Liver (tissue), 8 donors: ENCODE measurements at regions not wholly inside any gene's neighbourhood (a gene's known extent, or its start where the extent isn't known, plus 50 kb on each side); places are given as distances from the start of the nearest gene placed in this dataset.

Experiments
- DNase-seq: peaks from one replicate; pipeline ENCODE4 v3.0.0-alpha.2; 2017; ENCODE audit warnings: low spot score
- H3K27ac ChIP-seq, 2 donors: one replicate each; pipeline ENCODE4 v1.7.0; 2013; ENCODE audit warnings: inconsistent platforms in 2 of 2, low read length in 2 of 2, control low read depth in 1 of 2, low read depth in 1 of 2, mild to moderate bottlenecking in 1 of 2
- H3K27me3 ChIP-seq, 4 donors: one replicate each; pipeline versions ENCODE4 v1.6.1 to v1.7.0; 2013; ENCODE audit warnings: low read length in 3 of 4, inconsistent platforms in 1 of 4, mild to moderate bottlenecking in 1 of 4, moderate library complexity in 1 of 4; ENCODE audit not compliant: control insufficient read depth in 4 of 4, insufficient read depth in 4 of 4
- H3K36me3 ChIP-seq, 4 donors: one replicate each; pipeline versions ENCODE4 v1.6.1 to v1.7.0; 2013; ENCODE audit warnings: low read length in 3 of 4, mild to moderate bottlenecking in 3 of 4, low read depth in 1 of 4, moderate library complexity in 1 of 4; ENCODE audit not compliant: control insufficient read depth in 4 of 4, insufficient read depth in 3 of 4
- H3K4me1 ChIP-seq, 4 donors: one replicate each; pipeline versions ENCODE4 v1.6.1 to v1.7.0; 2013; ENCODE audit warnings: low read length in 3 of 4, mild to moderate bottlenecking in 3 of 4, moderate library complexity in 1 of 4; ENCODE audit not compliant: control insufficient read depth in 4 of 4, insufficient read depth in 4 of 4
- H3K4me3 ChIP-seq, 3 donors: one replicate each; pipeline versions ENCODE4 v1.6.1 to v1.7.0; 2013; ENCODE audit warnings: low read length in 3 of 3, control low read depth in 1 of 3, low read depth in 1 of 3, mild to moderate bottlenecking in 1 of 3
- H3K9ac ChIP-seq, 2 donors: one replicate each; pipeline ENCODE4 v1.7.0; 2013; ENCODE audit warnings: low read length in 2 of 2, mild to moderate bottlenecking in 2 of 2, moderate library complexity in 2 of 2, control low read depth in 1 of 2, low read depth in 1 of 2
- H3K9me3 ChIP-seq, 4 donors: one replicate each; pipeline versions ENCODE4 v1.6.1 to v1.7.0; 2013; ENCODE audit warnings: low read length in 3 of 4; ENCODE audit not compliant: control insufficient read depth in 4 of 4
- ATF3 ChIP-seq: IDR thresholded peaks from 2 replicates; pipeline ENCODE4 v1.6.1; 2016; ENCODE audit warnings: antibody characterized with exemption
- CTCF ChIP-seq: fragments of 150-350 bp; IDR thresholded peaks from 2 replicates; pipeline ENCODE4 v1.5.1; 2017; ENCODE audit warnings: improper control_type of control experiment, low read depth, low read length; ENCODE audit not compliant: missing input control
- EGR1 ChIP-seq, 2 donors: IDR thresholded peaks; 2 replicates each; pipeline ENCODE4 v1.6.1; 2016 to 2018; ENCODE audit warnings: antibody characterized with exemption in 2 of 2, low read depth in 2 of 2
- FOXA1 ChIP-seq: IDR thresholded peaks from 2 replicates; pipeline ENCODE4 v1.6.1; 2016; ENCODE audit warnings: antibody characterized with exemption
- FOXA2 ChIP-seq: IDR thresholded peaks from 2 replicates; pipeline ENCODE4 v1.6.1; 2016; ENCODE audit warnings: antibody characterized with exemption
- GABPA ChIP-seq, 2 donors: IDR thresholded peaks in 1 of 2; conservative IDR thresholded peaks in 1 of 2; 2 replicates each; pipeline ENCODE4 v1.6.1; 2016; ENCODE audit warnings: antibody characterized with exemption in 2 of 2, mild to moderate bottlenecking in 1 of 2, moderate library complexity in 1 of 2
- HNF4A ChIP-seq, 2 donors: conservative IDR thresholded peaks; 2 replicates each; pipeline ENCODE4 v1.6.1; 2016; ENCODE audit warnings: antibody characterized with exemption in 2 of 2, mild to moderate bottlenecking in 2 of 2
- HNF4G ChIP-seq: IDR thresholded peaks from 2 replicates; pipeline ENCODE4 v1.6.1; 2016; ENCODE audit warnings: antibody characterized with exemption
- JUND ChIP-seq, 2 donors: IDR thresholded peaks; 2 replicates each; pipeline ENCODE4 v1.6.1; 2016; ENCODE audit warnings: antibody characterized with exemption in 2 of 2
- MAX ChIP-seq: IDR thresholded peaks from 2 replicates; pipeline ENCODE4 v1.6.1; 2016; ENCODE audit warnings: antibody characterized with exemption
- NR2F2 ChIP-seq: IDR thresholded peaks from 2 replicates; pipeline ENCODE4 v1.6.1; 2016; ENCODE audit warnings: antibody characterized with exemption
- RAD21 ChIP-seq, 2 donors: IDR thresholded peaks; 2 replicates each; pipeline ENCODE4 v1.6.1; 2016; ENCODE audit warnings: antibody characterized with exemption in 2 of 2, mild to moderate bottlenecking in 2 of 2
- REST ChIP-seq: IDR thresholded peaks from 2 replicates; pipeline ENCODE4 v1.6.1; 2016; ENCODE audit warnings: antibody characterized with exemption, mild to moderate bottlenecking
- RXRA ChIP-seq, 2 donors: IDR thresholded peaks; 2 replicates each; pipeline ENCODE4 v1.6.1; 2017 to 2018; ENCODE audit warnings: antibody characterized with exemption in 2 of 2, mild to moderate bottlenecking in 1 of 2
- SP1 ChIP-seq: IDR thresholded peaks from 2 replicates; pipeline ENCODE4 v1.6.1; 2018; ENCODE audit warnings: antibody characterized with exemption, mild to moderate bottlenecking
- TAF1 ChIP-seq: conservative IDR thresholded peaks from 2 replicates; pipeline ENCODE4 v1.6.1; 2016; ENCODE audit warnings: antibody characterized with exemption, mild to moderate bottlenecking
- YY1 ChIP-seq: IDR thresholded peaks from 2 replicates; pipeline ENCODE4 v1.6.1; 2016; ENCODE audit warnings: antibody characterized with exemption, mild to moderate bottlenecking
- ZBTB33 ChIP-seq: IDR thresholded peaks from 2 replicates; pipeline ENCODE4 v1.6.1; 2016; ENCODE audit warnings: antibody characterized with exemption
- WGBS: extraction: QIAGEN DNeasy Blood & Tissue Kit; methylation state at CpG from one replicate; pipeline ENCODE4 v1.1.7; 2013; 5-methylcytosine and 5-hydroxymethylcytosine counted together
- donor health status: healthy.
- donor health status: healthy.
- donor health status: healthy.
- donor health status: healthy.
- donor health status: healthy.

GRCh38 chr2:65562890-65563289, 130.5 kb upstream of the SPRED2 start:
- 92% methylated on average over 3 of the region's 3 CpGs for WGBS
- no peaks in the 10 kb centered on the region for H3K27me3 ChIP-seq
- no peaks in the 10 kb centered on the region for H3K36me3 ChIP-seq
- H3K9me3 ChIP-seq: no peaks in the 10 kb centered on the region
- no peak overlapping the region for H3K27ac ChIP-seq
- H3K4me1 ChIP-seq: no peaks in the 10 kb centered on the region
- H3K9ac ChIP-seq: no peak overlapping the region
- no peak for DNase-seq
- TF ChIP-seq ATF3 (no peak), TAF1 (no peak), REST (no peak), RAD21 (IDR thresholded peaks at IDR 0.05) (no peak), JUND (IDR thresholded peaks at IDR 0.05) (no peak), EGR1 (IDR thresholded peaks at IDR 0.05; ENCODE audit: low read depth in 2 of 2) (no peak), RXRA (IDR thresholded peaks at IDR 0.05) (no peak), FOXA2 (no peak), ZBTB33 (no peak), HNF4G (no peak), NR2F2 (no peak), MAX (no peak), HNF4A (conservative IDR thresholded peaks at IDR 0.05) (no peak), CTCF (no peak), YY1 (no peak), FOXA1 (no peak)
- H3K4me3 ChIP-seq: no peak overlapping the region

GRCh38 chr2:65558743-65559142, 126.3 kb upstream of the SPRED2 start:
- H3K4me1 ChIP-seq: no peaks in the 10 kb centered on the region
- H3K4me3 ChIP-seq: no peak overlapping the region
- H3K27ac ChIP-seq: no peak overlapping the region
- no peak for DNase-seq
- no peaks in the 10 kb centered on the region for H3K36me3 ChIP-seq
- H3K27me3 ChIP-seq: no peaks in the 10 kb centered on the region
- H3K9me3 ChIP-seq: no peaks in the 10 kb centered on the region
- H3K9ac ChIP-seq: no peak overlapping the region
- 81% methylated on average over 9 of the region's 9 CpGs for WGBS
- TF ChIP-seq JUND (IDR thresholded peaks at IDR 0.05): no peak
- TF ChIP-seq SP1: no peak
- TF ChIP-seq GABPA (IDR thresholded peaks at IDR 0.05 in 1 of 2, conservative IDR thresholded peaks at IDR 0.05 in 1 of 2): no peak
- no peak for TF ChIP-seq ATF3
- TF ChIP-seq FOXA2: no peak
- no peak for TF ChIP-seq RAD21 (IDR thresholded peaks at IDR 0.05)
- no peak for TF ChIP-seq HNF4G
- TF ChIP-seq HNF4A (conservative IDR thresholded peaks at IDR 0.05): no peak
- TF ChIP-seq ZBTB33: no peak
- no peak for TF ChIP-seq REST
